Fibroblast of skin of left quadriceps (primary cell): ENCODE measurements at regions not wholly inside any gene's neighbourhood (a gene's known extent, or its start where the extent isn't known, plus 50 kb on each side); places are given as distances from the start of the nearest gene placed in this dataset.

Experiments
- DNase-seq, 2 experiments: peaks; one replicate each; pipeline ENCODE4 v3.0.0-alpha.2; 2013; ENCODE audit warnings: low read depth in 2 of 2

DNA sequence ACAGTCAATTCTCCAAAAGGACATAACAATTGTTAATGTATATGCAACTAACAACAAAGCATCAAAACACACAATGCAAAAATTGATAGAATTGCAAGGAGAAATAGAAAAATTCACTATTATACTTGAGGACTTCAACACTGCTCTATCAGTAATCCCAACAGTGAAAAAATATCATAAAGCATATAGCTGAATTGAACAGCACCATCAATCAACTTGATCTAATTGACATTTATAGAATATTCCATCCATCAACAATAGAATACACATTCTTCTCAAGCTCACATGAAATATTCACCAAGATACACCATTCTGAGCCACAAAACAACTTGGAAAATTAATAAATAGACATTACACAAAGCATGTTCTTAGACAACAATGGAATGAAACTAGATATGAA is 60.1 kb upstream of the ASXL3 start:
- no peak for DNase-seq

DNA sequence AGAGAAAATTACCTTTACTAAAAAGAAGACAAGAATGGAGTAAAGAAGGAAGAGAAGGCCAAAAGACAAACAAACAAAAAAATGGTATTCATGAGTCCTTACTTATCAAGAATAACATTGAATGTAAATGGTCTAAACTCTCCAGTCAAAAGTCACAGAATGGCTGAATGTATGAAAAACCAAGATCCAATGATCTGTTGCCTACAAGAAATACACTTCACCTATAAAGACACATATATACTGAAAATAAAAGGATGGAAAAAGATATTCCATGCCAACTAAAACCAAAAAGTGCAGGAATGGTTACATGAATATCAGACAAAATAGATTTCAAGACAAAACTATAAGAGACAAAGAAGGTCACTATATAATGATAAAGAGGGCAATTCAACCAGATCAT is 65.0 kb upstream of the ASXL3 start:
- DNase-seq, result no peak

DNA sequence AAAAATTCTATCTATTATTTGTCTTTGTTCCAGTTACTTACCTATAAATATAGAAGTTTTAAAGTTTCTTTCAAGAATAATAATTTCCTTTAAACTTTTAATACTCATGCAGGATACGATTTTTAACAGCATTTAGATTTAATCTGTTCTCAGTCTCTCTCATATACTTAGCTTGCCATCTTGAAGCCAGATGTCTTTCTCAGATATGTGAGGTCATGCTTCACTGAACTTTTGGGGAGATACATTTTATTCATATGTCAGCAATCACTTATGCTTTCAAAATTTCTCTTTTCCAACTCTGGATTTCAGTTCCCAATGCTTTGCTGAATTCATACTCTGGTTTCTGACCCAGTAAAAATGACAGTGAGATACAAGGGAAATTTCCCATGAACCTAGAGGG is 66.5 kb upstream of the CCDC178 start:
- peak in 1 of 2 experiments; percentile 28 for DNase-seq

DNA sequence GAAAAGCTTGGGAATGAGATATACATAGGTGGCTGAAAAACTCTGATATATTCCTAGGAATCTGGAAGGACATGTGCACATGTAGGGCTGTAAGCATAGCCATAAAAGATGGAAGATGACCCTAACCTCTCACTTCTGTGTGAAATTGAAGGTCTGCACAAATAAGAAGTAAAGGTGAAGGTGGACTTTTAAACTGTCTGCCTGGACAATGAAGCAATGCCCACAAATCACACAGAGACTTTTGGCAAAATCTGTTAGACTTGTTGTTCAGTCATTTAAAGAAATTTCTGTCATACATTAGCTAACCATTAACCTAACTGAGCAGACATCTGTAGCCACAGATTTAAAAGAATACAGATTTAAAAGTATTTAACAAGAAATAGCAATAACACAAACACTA is 65.3 kb upstream of the CCDC178 start:
- no peak for DNase-seq

DNA sequence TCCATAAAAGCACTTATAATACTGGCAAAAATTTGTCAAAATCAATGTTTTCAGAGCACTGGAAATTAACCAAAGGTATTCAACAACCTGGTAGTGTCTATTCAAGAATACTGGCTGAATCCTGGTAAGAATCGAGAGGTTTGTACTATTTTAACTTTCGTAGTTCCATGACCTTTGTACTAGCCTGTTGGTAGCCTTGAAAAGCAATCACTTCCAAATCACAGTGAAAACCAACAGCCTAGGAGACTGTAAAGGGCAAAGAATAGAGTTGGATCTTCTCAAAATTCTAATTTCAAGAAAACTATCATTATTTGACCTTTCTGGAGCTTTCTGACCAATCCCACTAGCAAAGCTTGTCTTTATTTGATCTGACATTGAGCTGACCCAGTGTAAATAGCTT is 64.8 kb upstream of the CCDC178 start:
- DNase-seq, result no peak

DNA sequence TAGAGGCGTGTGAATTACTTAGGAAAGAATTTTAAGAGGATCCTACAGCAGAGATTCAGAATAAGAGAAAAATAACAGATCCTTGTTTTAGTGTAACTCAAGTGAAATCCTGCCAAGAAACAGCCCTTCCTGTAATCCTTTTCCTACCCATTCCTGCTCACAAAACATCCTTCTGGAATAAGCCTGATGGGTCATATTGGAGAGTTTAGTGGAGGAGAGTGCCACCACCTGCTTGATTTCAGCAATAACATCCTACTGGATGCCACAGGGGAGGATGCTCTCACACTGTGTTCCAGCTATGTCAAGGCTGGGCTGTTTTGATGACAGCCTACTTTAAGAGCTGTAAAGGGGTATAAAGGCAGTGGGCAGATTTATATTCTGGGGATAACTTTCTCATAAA is 54.8 kb upstream of the CCDC178 start:
- DNase-seq, result peak; percentile 35 to 42
